Ascending aorta (tissue), 2 donors: ENCODE measurements at regions not wholly inside any gene's neighbourhood (a gene's known extent, or its start where the extent isn't known, plus 50 kb on each side); places are given as distances from the start of the nearest gene placed in this dataset.
"Not testable (repeated sequence)": the region's sequence is repeated elsewhere in the genome, so short reads cannot be mapped to it uniquely, and the experiment has no call there.

Experiments
- DNase-seq, 2 donors: peaks; one replicate each; pipeline ENCODE4 v3.0.0-alpha.2; 2019; ENCODE audit warnings: low spot score in 2 of 2
- H3K27ac ChIP-seq, 2 donors: fragments of 200-600 bp; sonication (generic); one replicate each; pipeline ENCODE4 v1.5.1; 2016 to 2017; ENCODE audit warnings: mild to moderate bottlenecking in 1 of 2
- H3K27me3 ChIP-seq: fragments of 200-600 bp; sonication (generic); one replicate; pipeline ENCODE4 v1.5.1; 2017
- H3K36me3 ChIP-seq, 2 donors: fragments of 200-600 bp; sonication (generic); one replicate each; pipeline ENCODE4 v1.5.1; 2016
- H3K4me1 ChIP-seq, 2 donors: fragments of 200-600 bp; sonication (generic); one replicate each; pipeline ENCODE4 v1.5.1; 2016 to 2017; ENCODE audit warnings: mild to moderate bottlenecking in 1 of 2
- H3K4me3 ChIP-seq, 2 donors: fragments of 200-600 bp; sonication (generic); one replicate each; pipeline ENCODE4 v1.5.1; 2016 to 2017; ENCODE audit warnings: mild to moderate bottlenecking in 1 of 2
- H3K9me3 ChIP-seq, 2 donors: fragments of 200-600 bp; sonication (generic); one replicate each; pipeline ENCODE4 v1.5.1; 2016
- CTCF ChIP-seq, 3 experiments: fragments of 200-600 bp in 2 of 3; fragments of 450-650 bp in 1 of 3; sonication (generic) in 2 of 3; IDR thresholded peaks; one replicate each; pipeline ENCODE4 v1.5.1; 2016 to 2019; ENCODE audit warnings: antibody characterized with exemption in 3 of 3, mild to moderate bottlenecking in 1 of 3, moderate library complexity in 1 of 3
- intact Hi-C: fragments of 100-400 bp; cut with DNase I; formaldehyde crosslinking; loops from one replicate; pipeline ENCODE4 v1.15.1; 2023

- DNase-seq: no peak
- intact Hi-C loops: no loop called here
- Histone ChIP-seq H3K36me3 (no peaks in the 10 kb centered on the region), H3K4me1 (peaks cover 0 to 2% of the 10 kb centered on the region in 2 donors), H3K9me3 (peaks cover 16 to 21% of the 10 kb centered on the region in 2 donors), H3K27me3 (no peaks in the 10 kb centered on the region), H3K4me3 (no peak overlapping the region), H3K27ac (no peak overlapping the region)
- TF ChIP-seq CTCF (IDR thresholded peaks at IDR 0.05): no peak
Measured at GRCh38 chr12:14240873-14241220, 124.6 kb upstream of the ATF7IP start.

GRCh38 chr12:14242825-14243224 lies 122.7 kb upstream of the ATF7IP start:
- H3K4me3 ChIP-seq, intact Hi-C loops, DNase-seq, H3K27me3 ChIP-seq, H3K4me1 ChIP-seq, H3K36me3 ChIP-seq, H3K27ac ChIP-seq: not testable (repeated sequence)
- H3K9me3 ChIP-seq: peaks cover 16 to 21% of the 10 kb centered on the region in 2 donors

GRCh38 chr12:14243941-14244340 lies 121.5 kb upstream of the ATF7IP start:
- intact Hi-C loops: no loop called here
- TF ChIP-seq CTCF (IDR thresholded peaks at IDR 0.05): no peak
- Histone ChIP-seq H3K4me1 (peaks cover 0 to 2% of the 10 kb centered on the region in 2 donors), H3K27ac (no peak overlapping the region), H3K4me3 (no peak overlapping the region), H3K9me3 (peaks cover 16 to 21% of the 10 kb centered on the region in 2 donors), H3K27me3 (no peaks in the 10 kb centered on the region), H3K36me3 (no peaks in the 10 kb centered on the region)
- no peak for DNase-seq

GRCh38 chr12:14244876-14245669 lies 120.4 kb upstream of the ATF7IP start:
- no peak for DNase-seq
- Histone ChIP-seq H3K27me3 (no peaks in the 10 kb centered on the region), H3K9me3 (peaks cover 16 to 21% of the 10 kb centered on the region in 2 donors), H3K36me3 (no peaks in the 10 kb centered on the region), H3K27ac (no peak overlapping the region), H3K4me3 (no peak overlapping the region), H3K4me1 (no peaks in the 10 kb centered on the region)
- intact Hi-C loops: no loop called here
- no peak for TF ChIP-seq CTCF (IDR thresholded peaks at IDR 0.05)

GRCh38 chr12:14247166-14247565 lies 118.3 kb upstream of the ATF7IP start:
- intact Hi-C loops: no loop called here
- no peak for TF ChIP-seq CTCF (IDR thresholded peaks at IDR 0.05)

GRCh38 chr12:14249368-14249767 lies 116.1 kb upstream of the ATF7IP start:
- no peaks in the 10 kb centered on the region for H3K27me3 ChIP-seq
- intact Hi-C loops: no loop called here
- H3K4me1 ChIP-seq: no peaks in the 10 kb centered on the region
- H3K36me3 ChIP-seq: no peaks in the 10 kb centered on the region
- H3K9me3 ChIP-seq: peaks cover 0 to 2% of the 10 kb centered on the region in 2 donors
- TF ChIP-seq CTCF (IDR thresholded peaks at IDR 0.05): no peak
- DNase-seq: no peak
- H3K27ac ChIP-seq: no peak overlapping the region
- no peak overlapping the region for H3K4me3 ChIP-seq

More at GRCh38 chr12:14247166-14247565, 118.3 kb upstream of the ATF7IP start:
- Histone ChIP-seq H3K36me3 (no peaks in the 10 kb centered on the region), H3K9me3 (peaks cover 14 to 18% of the 10 kb centered on the region in 2 donors), H3K4me3 (no peak overlapping the region), H3K27me3 (no peaks in the 10 kb centered on the region), H3K27ac (no peak overlapping the region), H3K4me1 (no peaks in the 10 kb centered on the region)
- no peak for DNase-seq
